Endothelial cell of umbilical vein (primary cell): ENCODE measurements at regions not wholly inside any gene's neighbourhood (a gene's known extent, or its start where the extent isn't known, plus 50 kb on each side); places are given as distances from the start of the nearest gene placed in this dataset.

Source experiments
- BruUV-seq: library from RNA; stranded (reverse); fragments of 400-500 nt; replicated peaks from 2 replicates; lab custom pipeline; 2021; lab: Mats Ljungman, UMichigan
- CTCF ChIA-PET: fragments of 300-600, 350-600 bp; sonication (Branson Sonifier 250); formaldehyde crosslinking; loops from one replicate; lab custom pipeline; 2021; ENCODE audit warnings: antibody characterized with exemption, inconsistent platforms; lab: Charles Lee
- POLR2A ChIA-PET: fragments of 300-600, 350-600 bp; sonication (Branson Sonifier 250); formaldehyde crosslinking; loops from one replicate; lab custom pipeline; 2021; ENCODE audit warnings: antibody characterized with exemption, inconsistent platforms; lab: Charles Lee
- DNase-seq: peaks from one replicate; pipeline ENCODE4 v3.0.0-alpha.2; 2011; ENCODE audit warnings: low read depth, low spot score
- FAIRE-seq: peaks from 2 replicates; lab custom pipeline; 2011; peaks lifted over from hg19 to GRCh38; lab: Jason Lieb, UNC
- H2AFZ ChIP-seq: 2 replicates; pipeline ENCODE4 v1.6.0; 2012; ENCODE audit warnings: low read depth, low read length, control low read depth, inconsistent platforms
- H3K27ac ChIP-seq: 2 replicates; pipeline ENCODE4 v1.5.1; 2011; ENCODE audit warnings: low read depth, mild to moderate bottlenecking, control low read depth, low read length, moderate library complexity; ENCODE audit not compliant: insufficient read depth
- H3K27me3 ChIP-seq, 2 experiments: 2 replicates each; pipeline versions ENCODE4 v1.6.0 to v1.6.1; 2011; ENCODE audit warnings: low read length in 2 of 2, mixed read lengths in 1 of 2; ENCODE audit not compliant: control insufficient read depth in 2 of 2, insufficient read depth in 2 of 2
- H3K36me3 ChIP-seq, 2 experiments: 2 replicates in 1 of 2; 3 replicates in 1 of 2; pipeline ENCODE4 v1.5.1; 2011; ENCODE audit warnings: low read length in 2 of 2, mild to moderate bottlenecking in 1 of 2, moderate library complexity in 1 of 2; ENCODE audit not compliant: control insufficient read depth in 2 of 2, insufficient read depth in 2 of 2; ENCODE audit errors: extremely low read depth in 1 of 2
- H3K4me1 ChIP-seq: 3 replicates; pipeline ENCODE4 v1.5.1; 2011; ENCODE audit warnings: mild to moderate bottlenecking, low read length; ENCODE audit not compliant: control insufficient read depth, insufficient read depth; ENCODE audit errors: extremely low read depth
- H3K4me2 ChIP-seq: 2 replicates; pipeline ENCODE4 v1.6.1; 2011; ENCODE audit warnings: low read length, control low read depth, mixed read lengths; ENCODE audit not compliant: insufficient read depth
- H3K4me3 ChIP-seq, 3 experiments: fragments of 200-600 bp in 1 of 3; sonication (generic), shearing (Covaris generic) in 1 of 3; replicated peaks in 1 of 3; 2 replicates each; pipeline ENCODE4 v1.5.1; 2011 to 2016; ENCODE audit warnings: control low read depth in 3 of 3, low read length in 3 of 3, mild to moderate bottlenecking in 2 of 3, inconsistent platforms in 1 of 3, low read depth in 1 of 3, moderate library complexity in 1 of 3; ENCODE audit not compliant: insufficient read depth in 1 of 3
- H3K79me2 ChIP-seq: 2 replicates; pipeline ENCODE4 v1.6.0; 2012; ENCODE audit warnings: low read length, inconsistent platforms; ENCODE audit not compliant: control insufficient read depth, insufficient read depth
- H3K9ac ChIP-seq: replicated peaks from 2 replicates; pipeline ENCODE3; 2011; ENCODE audit warnings: low read length, control low read depth; ENCODE audit not compliant: insufficient read depth; ENCODE audit errors: extremely low read depth
- H3K9me1 ChIP-seq: replicated peaks from 3 replicates; pipeline ENCODE4 v1.6.0; 2011; ENCODE audit warnings: mild to moderate bottlenecking, low read length; ENCODE audit not compliant: control insufficient read depth, insufficient read depth; ENCODE audit errors: extremely low read depth
- H3K9me3 ChIP-seq: replicated peaks from 2 replicates; pipeline ENCODE4 v1.5.1; 2012; ENCODE audit warnings: low read length, inconsistent platforms; ENCODE audit not compliant: control insufficient read depth, insufficient read depth
- H4K20me1 ChIP-seq: replicated peaks from 2 replicates; pipeline ENCODE3; 2011; ENCODE audit warnings: mild to moderate bottlenecking, low read length; ENCODE audit not compliant: control insufficient read depth, insufficient read depth; ENCODE audit errors: extremely low read depth
- EZH2 ChIP-seq: IDR thresholded peaks from 2 replicates; pipeline ENCODE4 v1.6.1; 2012; ENCODE audit warnings: borderline replicate concordance, low read depth, mild to moderate bottlenecking, moderate library complexity, low read length, inconsistent platforms; ENCODE audit not compliant: severe bottlenecking
- FOS ChIP-seq: IDR thresholded peaks from 2 replicates; pipeline ENCODE4 v1.6.1; 2011; ENCODE audit warnings: mild to moderate bottlenecking, low read length, moderate library complexity, borderline replicate concordance; ENCODE audit not compliant: insufficient read depth
- GATA2 ChIP-seq: IDR thresholded peaks from 2 replicates; pipeline ENCODE4 v1.7.0; 2011; ENCODE audit warnings: low read depth, mild to moderate bottlenecking, moderate library complexity, mixed read lengths, low read length; ENCODE audit not compliant: insufficient read length, insufficient read depth
- JUN ChIP-seq: IDR thresholded peaks from 2 replicates; pipeline ENCODE4 v1.6.1; 2011; ENCODE audit warnings: borderline replicate concordance, low read depth; ENCODE audit not compliant: insufficient read length, insufficient read depth
- MYC ChIP-seq: IDR thresholded peaks from one replicate; pipeline ENCODE4 v1.6.1; 2011; ENCODE audit warnings: mild to moderate bottlenecking, low read depth, low read length
- POLR2A ChIP-seq: IDR thresholded peaks from 2 replicates; pipeline ENCODE4 v1.6.1; 2012; ENCODE audit warnings: low read depth, mild to moderate bottlenecking, control low read depth, low read length
- POLR2AphosphoS5 ChIP-seq: IDR thresholded peaks from 2 replicates; pipeline ENCODE4 v1.6.1; 2012; ENCODE audit warnings: low read depth, mild to moderate bottlenecking, control low read depth, low read length, moderate library complexity; ENCODE audit not compliant: insufficient read depth
- dilution Hi-C: fragments of 300-500 bp; cut with MboI; formaldehyde crosslinking; loops from one replicate; pipeline ENCODE4 v1.15.0; 2019; ENCODE audit warnings: low sequenced_read_pairs; ENCODE audit not compliant: extremely low pct_ligation_motif_present
- intact Hi-C: fragments of 100-400 bp; cut with micrococcal nuclease; formaldehyde crosslinking; loops from one replicate; pipeline ENCODE4 v1.10.0; 2022
- TF ChIP-seq, protein P1 (sequence below): IDR thresholded peaks from 2 replicates; pipeline ENCODE4 v1.6.1; 2011; ENCODE audit not compliant: insufficient read depth, insufficient read length
- TF ChIP-seq, protein P2 (sequence below), 2 donors: IDR thresholded peaks; 1 replicate in 1 of 2; 2 replicates in 1 of 2; pipeline ENCODE4 v1.5.1; 2011; ENCODE audit warnings: low read length in 2 of 2, mild to moderate bottlenecking in 2 of 2, moderate library complexity in 2 of 2, control low read depth in 1 of 2, inconsistent platforms in 1 of 2, low read depth in 1 of 2; ENCODE audit not compliant: insufficient read depth in 1 of 2; ENCODE audit errors: extremely low read depth in 1 of 2

DNA sequence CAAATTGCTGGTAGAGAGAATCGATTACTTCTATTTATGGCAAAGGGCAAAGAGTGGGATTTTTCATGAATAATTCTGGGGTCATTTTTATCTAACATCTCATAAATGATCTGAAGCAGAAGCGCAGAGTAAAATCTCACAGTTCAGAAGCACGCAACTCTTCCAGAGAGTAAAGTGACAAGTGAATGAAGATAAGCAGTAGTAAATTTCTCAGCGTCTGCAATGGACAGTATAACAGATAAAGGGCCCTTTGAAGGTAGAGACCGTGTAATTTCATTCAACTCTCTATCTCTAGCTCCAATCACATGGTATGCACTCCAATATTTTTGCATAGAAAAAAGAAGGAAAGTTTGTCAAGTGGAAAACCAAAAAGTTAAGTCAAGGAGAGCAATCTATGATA is 521.1 kb upstream of the NECTIN3 start:
- H3K4me1 ChIP-seq = no peaks in the 10 kb centered on the region
- FAIRE-seq = no peak
- ChIA-PET CTCF (interaction anchor here (0.5 to 1.4 kb wide), 2 partner anchors 15 to 236 kb away, joined by 3 to 4 read pairs; no protein-coding TSS in a partner anchor), POLR2A (no interaction called here)
- no peak overlapping the region for H3K4me2 ChIP-seq
- dilution Hi-C loops (no loop called here), intact Hi-C loops (no loop called here)
- no peaks in the 10 kb centered on the region for H4K20me1 ChIP-seq
- no peaks in the 10 kb centered on the region for H3K9me3 ChIP-seq
- H3K27me3 ChIP-seq = no peaks in the 10 kb centered on the region
- no peak for DNase-seq
- no peak overlapping the region for H3K4me3 ChIP-seq
- no peaks in the 10 kb centered on the region for H3K79me2 ChIP-seq
- BruUV-seq = no TSS peak
- TF ChIP-seq POLR2AphosphoS5 = no peak
- no peak for TF ChIP-seq POLR2A
- TF ChIP-seq, protein P1, sequence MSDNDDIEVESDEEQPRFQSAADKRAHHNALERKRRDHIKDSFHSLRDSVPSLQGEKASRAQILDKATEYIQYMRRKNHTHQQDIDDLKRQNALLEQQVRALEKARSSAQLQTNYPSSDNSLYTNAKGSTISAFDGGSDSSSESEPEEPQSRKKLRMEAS = no peak
- no peak for TF ChIP-seq MYC
- no peak for TF ChIP-seq FOS
- TF ChIP-seq JUN = no peak
- TF ChIP-seq EZH2 = no peak
- TF ChIP-seq, protein P2, sequence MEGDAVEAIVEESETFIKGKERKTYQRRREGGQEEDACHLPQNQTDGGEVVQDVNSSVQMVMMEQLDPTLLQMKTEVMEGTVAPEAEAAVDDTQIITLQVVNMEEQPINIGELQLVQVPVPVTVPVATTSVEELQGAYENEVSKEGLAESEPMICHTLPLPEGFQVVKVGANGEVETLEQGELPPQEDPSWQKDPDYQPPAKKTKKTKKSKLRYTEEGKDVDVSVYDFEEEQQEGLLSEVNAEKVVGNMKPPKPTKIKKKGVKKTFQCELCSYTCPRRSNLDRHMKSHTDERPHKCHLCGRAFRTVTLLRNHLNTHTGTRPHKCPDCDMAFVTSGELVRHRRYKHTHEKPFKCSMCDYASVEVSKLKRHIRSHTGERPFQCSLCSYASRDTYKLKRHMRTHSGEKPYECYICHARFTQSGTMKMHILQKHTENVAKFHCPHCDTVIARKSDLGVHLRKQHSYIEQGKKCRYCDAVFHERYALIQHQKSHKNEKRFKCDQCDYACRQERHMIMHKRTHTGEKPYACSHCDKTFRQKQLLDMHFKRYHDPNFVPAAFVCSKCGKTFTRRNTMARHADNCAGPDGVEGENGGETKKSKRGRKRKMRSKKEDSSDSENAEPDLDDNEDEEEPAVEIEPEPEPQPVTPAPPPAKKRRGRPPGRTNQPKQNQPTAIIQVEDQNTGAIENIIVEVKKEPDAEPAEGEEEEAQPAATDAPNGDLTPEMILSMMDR (IDR thresholded peaks at IDR 0.05; ENCODE audit: extremely low read depth in 1 of 2, insufficient read depth in 1 of 2, low read depth in 1 of 2, low read length in 2 of 2) = no peak
- TF ChIP-seq GATA2 = no peak
- H3K36me3 ChIP-seq = no peaks in the 10 kb centered on the region
- no peak overlapping the region for H3K27ac ChIP-seq
- H3K9ac ChIP-seq = no peak overlapping the region
- no peaks in the 10 kb centered on the region for H3K9me1 ChIP-seq
- H2AFZ ChIP-seq = no peak overlapping the region
